ENCODE measurements at regions not wholly inside any gene's neighbourhood (a gene's known extent, or its start where the extent isn't known, plus 50 kb on each side); places are given as distances from the start of the nearest gene placed in this dataset.
"Not testable (repeated sequence)": the region's sequence is repeated elsewhere in the genome, so short reads cannot be mapped to it uniquely, and the experiment has no call there.

DNA sequence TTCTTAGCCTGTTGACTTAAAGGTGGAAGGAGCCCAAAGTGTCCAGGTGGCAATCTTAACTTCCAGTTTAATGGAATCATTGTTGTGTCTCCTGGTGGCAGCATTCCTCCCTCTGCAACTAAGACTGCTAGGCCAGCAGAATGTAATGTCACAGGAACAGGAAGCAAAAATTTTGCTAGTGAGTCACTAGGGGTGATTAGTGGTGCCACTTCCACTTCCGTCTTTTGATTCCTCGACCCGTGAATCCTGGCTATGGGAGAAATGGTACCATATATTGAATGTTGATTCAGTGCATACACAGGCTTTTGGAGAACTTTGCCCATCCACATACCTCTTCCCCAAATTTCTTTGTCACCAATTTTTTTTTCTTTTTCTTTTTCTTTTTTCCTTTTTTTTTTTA is 661.4 kb downstream of the TAF11L14 start:
- TF ChIP-seq, protein P1, sequence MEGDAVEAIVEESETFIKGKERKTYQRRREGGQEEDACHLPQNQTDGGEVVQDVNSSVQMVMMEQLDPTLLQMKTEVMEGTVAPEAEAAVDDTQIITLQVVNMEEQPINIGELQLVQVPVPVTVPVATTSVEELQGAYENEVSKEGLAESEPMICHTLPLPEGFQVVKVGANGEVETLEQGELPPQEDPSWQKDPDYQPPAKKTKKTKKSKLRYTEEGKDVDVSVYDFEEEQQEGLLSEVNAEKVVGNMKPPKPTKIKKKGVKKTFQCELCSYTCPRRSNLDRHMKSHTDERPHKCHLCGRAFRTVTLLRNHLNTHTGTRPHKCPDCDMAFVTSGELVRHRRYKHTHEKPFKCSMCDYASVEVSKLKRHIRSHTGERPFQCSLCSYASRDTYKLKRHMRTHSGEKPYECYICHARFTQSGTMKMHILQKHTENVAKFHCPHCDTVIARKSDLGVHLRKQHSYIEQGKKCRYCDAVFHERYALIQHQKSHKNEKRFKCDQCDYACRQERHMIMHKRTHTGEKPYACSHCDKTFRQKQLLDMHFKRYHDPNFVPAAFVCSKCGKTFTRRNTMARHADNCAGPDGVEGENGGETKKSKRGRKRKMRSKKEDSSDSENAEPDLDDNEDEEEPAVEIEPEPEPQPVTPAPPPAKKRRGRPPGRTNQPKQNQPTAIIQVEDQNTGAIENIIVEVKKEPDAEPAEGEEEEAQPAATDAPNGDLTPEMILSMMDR (IDR thresholded peaks at IDR 0.05 in 4 of 5, conservative IDR thresholded peaks at IDR 0.05 in 1 of 5) = not testable (repeated sequence)
- not testable (repeated sequence) for TF ChIP-seq POLR2A (IDR thresholded peaks at IDR 0.05)
